ENCODE measurements at regions not wholly inside any gene's neighbourhood (a gene's known extent, or its start where the extent isn't known, plus 50 kb on each side); places are given as distances from the start of the nearest gene placed in this dataset.

GRCh38 chr5:14942212-14942611, 70.6 kb upstream of the ANKH start:
- TF ChIP-seq RAD21 (IDR thresholded peaks at IDR 0.05; ENCODE audit: low read depth), result no peak
- TF ChIP-seq EP300 (IDR thresholded peaks at IDR 0.05; ENCODE audit: borderline replicate concordance), result no peak
- TF ChIP-seq CEBPB (IDR thresholded peaks at IDR 0.05), result no peak
- no peak for TF ChIP-seq MAX (IDR thresholded peaks at IDR 0.05)
- no peak for TF ChIP-seq TCF12 (IDR thresholded peaks at IDR 0.05; ENCODE audit: low read depth)
- no peak for TF ChIP-seq YY1 (IDR thresholded peaks at IDR 0.05; ENCODE audit: low read depth)
- no peak for TF ChIP-seq ZBTB7A (IDR thresholded peaks at IDR 0.05; ENCODE audit: low read depth)
- no peak for TF ChIP-seq CREB1 (IDR thresholded peaks at IDR 0.05; ENCODE audit: low read depth)

Measured in Ishikawa (cell line).